Liver (tissue), 8 donors: ENCODE measurements at regions not wholly inside any gene's neighbourhood (a gene's known extent, or its start where the extent isn't known, plus 50 kb on each side); places are given as distances from the start of the nearest gene placed in this dataset.

Experiments used
- DNase-seq: peaks from one replicate; pipeline ENCODE4 v3.0.0-alpha.2; 2017; ENCODE audit warnings: low spot score
- H3K27ac ChIP-seq, 2 donors: one replicate each; pipeline ENCODE4 v1.7.0; 2013; ENCODE audit warnings: inconsistent platforms in 2 of 2, low read length in 2 of 2, control low read depth in 1 of 2, low read depth in 1 of 2, mild to moderate bottlenecking in 1 of 2
- H3K27me3 ChIP-seq, 4 donors: one replicate each; pipeline versions ENCODE4 v1.6.1 to v1.7.0; 2013; ENCODE audit warnings: low read length in 3 of 4, inconsistent platforms in 1 of 4, mild to moderate bottlenecking in 1 of 4, moderate library complexity in 1 of 4; ENCODE audit not compliant: control insufficient read depth in 4 of 4, insufficient read depth in 4 of 4
- H3K36me3 ChIP-seq, 4 donors: one replicate each; pipeline versions ENCODE4 v1.6.1 to v1.7.0; 2013; ENCODE audit warnings: low read length in 3 of 4, mild to moderate bottlenecking in 3 of 4, low read depth in 1 of 4, moderate library complexity in 1 of 4; ENCODE audit not compliant: control insufficient read depth in 4 of 4, insufficient read depth in 3 of 4
- H3K4me1 ChIP-seq, 4 donors: one replicate each; pipeline versions ENCODE4 v1.6.1 to v1.7.0; 2013; ENCODE audit warnings: low read length in 3 of 4, mild to moderate bottlenecking in 3 of 4, moderate library complexity in 1 of 4; ENCODE audit not compliant: control insufficient read depth in 4 of 4, insufficient read depth in 4 of 4
- H3K4me3 ChIP-seq, 3 donors: one replicate each; pipeline versions ENCODE4 v1.6.1 to v1.7.0; 2013; ENCODE audit warnings: low read length in 3 of 3, control low read depth in 1 of 3, low read depth in 1 of 3, mild to moderate bottlenecking in 1 of 3
- H3K9ac ChIP-seq, 2 donors: one replicate each; pipeline ENCODE4 v1.7.0; 2013; ENCODE audit warnings: low read length in 2 of 2, mild to moderate bottlenecking in 2 of 2, moderate library complexity in 2 of 2, control low read depth in 1 of 2, low read depth in 1 of 2
- H3K9me3 ChIP-seq, 4 donors: one replicate each; pipeline versions ENCODE4 v1.6.1 to v1.7.0; 2013; ENCODE audit warnings: low read length in 3 of 4; ENCODE audit not compliant: control insufficient read depth in 4 of 4
- EGR1 ChIP-seq, 2 donors: IDR thresholded peaks; 2 replicates each; pipeline ENCODE4 v1.6.1; 2016 to 2018; ENCODE audit warnings: antibody characterized with exemption in 2 of 2, low read depth in 2 of 2
- FOXA1 ChIP-seq: IDR thresholded peaks from 2 replicates; pipeline ENCODE4 v1.6.1; 2016; ENCODE audit warnings: antibody characterized with exemption
- FOXA2 ChIP-seq: IDR thresholded peaks from 2 replicates; pipeline ENCODE4 v1.6.1; 2016; ENCODE audit warnings: antibody characterized with exemption
- GABPA ChIP-seq, 2 donors: IDR thresholded peaks in 1 of 2; conservative IDR thresholded peaks in 1 of 2; 2 replicates each; pipeline ENCODE4 v1.6.1; 2016; ENCODE audit warnings: antibody characterized with exemption in 2 of 2, mild to moderate bottlenecking in 1 of 2, moderate library complexity in 1 of 2
- HNF4A ChIP-seq, 2 donors: conservative IDR thresholded peaks; 2 replicates each; pipeline ENCODE4 v1.6.1; 2016; ENCODE audit warnings: antibody characterized with exemption in 2 of 2, mild to moderate bottlenecking in 2 of 2
- HNF4G ChIP-seq: IDR thresholded peaks from 2 replicates; pipeline ENCODE4 v1.6.1; 2016; ENCODE audit warnings: antibody characterized with exemption
- JUND ChIP-seq, 2 donors: IDR thresholded peaks; 2 replicates each; pipeline ENCODE4 v1.6.1; 2016; ENCODE audit warnings: antibody characterized with exemption in 2 of 2
- NR2F2 ChIP-seq: IDR thresholded peaks from 2 replicates; pipeline ENCODE4 v1.6.1; 2016; ENCODE audit warnings: antibody characterized with exemption
- RAD21 ChIP-seq, 2 donors: IDR thresholded peaks; 2 replicates each; pipeline ENCODE4 v1.6.1; 2016; ENCODE audit warnings: antibody characterized with exemption in 2 of 2, mild to moderate bottlenecking in 2 of 2
- RXRA ChIP-seq, 2 donors: IDR thresholded peaks; 2 replicates each; pipeline ENCODE4 v1.6.1; 2017 to 2018; ENCODE audit warnings: antibody characterized with exemption in 2 of 2, mild to moderate bottlenecking in 1 of 2
- SP1 ChIP-seq: IDR thresholded peaks from 2 replicates; pipeline ENCODE4 v1.6.1; 2018; ENCODE audit warnings: antibody characterized with exemption, mild to moderate bottlenecking
- TAF1 ChIP-seq: conservative IDR thresholded peaks from 2 replicates; pipeline ENCODE4 v1.6.1; 2016; ENCODE audit warnings: antibody characterized with exemption, mild to moderate bottlenecking
- YY1 ChIP-seq: IDR thresholded peaks from 2 replicates; pipeline ENCODE4 v1.6.1; 2016; ENCODE audit warnings: antibody characterized with exemption, mild to moderate bottlenecking
- WGBS: extraction: QIAGEN DNeasy Blood & Tissue Kit; methylation state at CpG from one replicate; pipeline ENCODE4 v1.1.7; 2013; 5-methylcytosine and 5-hydroxymethylcytosine counted together
- TF ChIP-seq, protein P1 (sequence below): IDR thresholded peaks from 2 replicates; pipeline ENCODE4 v1.6.1; 2016; ENCODE audit warnings: antibody characterized with exemption
- TF ChIP-seq, protein P2 (sequence below): IDR thresholded peaks from 2 replicates; pipeline ENCODE4 v1.6.1; 2016; ENCODE audit warnings: antibody characterized with exemption
- TF ChIP-seq, protein P3 (sequence below): fragments of 150-350 bp; IDR thresholded peaks from 2 replicates; pipeline ENCODE4 v1.5.1; 2017; ENCODE audit warnings: improper control_type of control experiment, low read depth, low read length; ENCODE audit not compliant: missing input control
- TF ChIP-seq, protein P4 (sequence below): IDR thresholded peaks from 2 replicates; pipeline ENCODE4 v1.6.1; 2016; ENCODE audit warnings: antibody characterized with exemption, mild to moderate bottlenecking
- TF ChIP-seq, protein P5 (sequence below): IDR thresholded peaks from 2 replicates; pipeline ENCODE4 v1.6.1; 2016; ENCODE audit warnings: antibody characterized with exemption
- donor health status: healthy.
- donor health status: healthy.
- donor health status: healthy.
- donor health status: healthy.
- donor health status: healthy.

DNA sequence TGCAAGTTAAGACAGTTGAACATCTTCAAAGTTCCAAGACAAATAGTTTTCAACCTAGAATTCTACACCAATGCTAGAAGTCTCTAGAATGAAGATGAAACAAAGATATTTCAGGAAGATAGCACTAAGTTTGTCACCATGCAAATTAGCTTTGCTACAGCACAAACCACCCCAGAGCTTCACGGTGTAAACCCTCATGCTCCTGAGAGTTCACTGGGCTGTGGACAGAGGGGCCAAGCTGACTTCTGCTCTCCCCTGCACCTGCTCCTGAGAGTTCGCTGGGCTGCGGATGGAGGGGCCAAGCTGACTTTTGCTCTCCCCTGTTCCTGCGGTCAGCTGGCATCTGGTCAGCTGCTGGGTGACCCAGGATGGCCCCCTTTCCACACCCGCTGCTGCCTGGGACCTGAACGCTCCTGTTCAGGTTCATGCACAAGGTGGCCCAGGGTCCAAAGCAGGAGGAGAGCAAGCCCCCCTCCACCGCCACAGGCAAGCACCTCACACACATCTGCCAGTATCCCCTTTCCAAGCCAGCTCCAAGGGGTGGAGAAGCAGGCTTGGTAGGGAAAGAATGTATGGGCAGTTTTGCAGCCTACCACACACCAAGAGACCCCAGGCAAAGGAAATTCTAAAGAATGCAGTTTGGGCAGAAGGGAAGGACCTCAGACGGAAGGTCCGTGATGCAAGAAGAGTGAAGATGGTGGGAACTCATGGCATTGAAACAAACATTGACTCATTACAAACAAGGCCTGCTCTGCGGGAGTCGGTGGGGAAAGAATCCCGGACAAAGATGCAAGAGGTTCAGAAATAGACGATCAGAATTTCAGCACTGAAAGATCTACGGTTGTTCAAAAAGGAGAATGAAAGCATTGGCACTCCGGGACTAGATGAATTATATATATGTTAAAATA, 137.8 kb upstream of the PPP2R2D start:
- Histone ChIP-seq H3K4me3 (no peak overlapping the region), H3K9ac (no peak overlapping the region), H3K27ac (no peak overlapping the region), H3K4me1 (no peaks in the 10 kb centered on the region), H3K9me3 (no peaks in the 10 kb centered on the region), H3K27me3 (no peaks in the 10 kb centered on the region), H3K36me3 (no peaks in the 10 kb centered on the region)
- no peak for DNase-seq
- 77% methylated on average over 15 of the region's 15 CpGs for WGBS
- TF ChIP-seq, protein P1, sequence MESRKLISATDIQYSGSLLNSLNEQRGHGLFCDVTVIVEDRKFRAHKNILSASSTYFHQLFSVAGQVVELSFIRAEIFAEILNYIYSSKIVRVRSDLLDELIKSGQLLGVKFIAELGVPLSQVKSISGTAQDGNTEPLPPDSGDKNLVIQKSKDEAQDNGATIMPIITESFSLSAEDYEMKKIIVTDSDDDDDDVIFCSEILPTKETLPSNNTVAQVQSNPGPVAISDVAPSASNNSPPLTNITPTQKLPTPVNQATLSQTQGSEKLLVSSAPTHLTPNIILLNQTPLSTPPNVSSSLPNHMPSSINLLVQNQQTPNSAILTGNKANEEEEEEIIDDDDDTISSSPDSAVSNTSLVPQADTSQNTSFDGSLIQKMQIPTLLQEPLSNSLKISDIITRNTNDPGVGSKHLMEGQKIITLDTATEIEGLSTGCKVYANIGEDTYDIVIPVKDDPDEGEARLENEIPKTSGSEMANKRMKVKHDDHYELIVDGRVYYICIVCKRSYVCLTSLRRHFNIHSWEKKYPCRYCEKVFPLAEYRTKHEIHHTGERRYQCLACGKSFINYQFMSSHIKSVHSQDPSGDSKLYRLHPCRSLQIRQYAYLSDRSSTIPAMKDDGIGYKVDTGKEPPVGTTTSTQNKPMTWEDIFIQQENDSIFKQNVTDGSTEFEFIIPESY = no peak
- TF ChIP-seq HNF4G = no peak
- TF ChIP-seq, protein P2, sequence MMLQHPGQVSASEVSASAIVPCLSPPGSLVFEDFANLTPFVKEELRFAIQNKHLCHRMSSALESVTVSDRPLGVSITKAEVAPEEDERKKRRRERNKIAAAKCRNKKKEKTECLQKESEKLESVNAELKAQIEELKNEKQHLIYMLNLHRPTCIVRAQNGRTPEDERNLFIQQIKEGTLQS = no peak
- TF ChIP-seq RXRA (IDR thresholded peaks at IDR 0.05) = no peak
- TF ChIP-seq FOXA2 = no peak
- TF ChIP-seq YY1 = no peak
- no peak for TF ChIP-seq TAF1
- no peak for TF ChIP-seq JUND (IDR thresholded peaks at IDR 0.05)
- no peak for TF ChIP-seq GABPA (IDR thresholded peaks at IDR 0.05 in 1 of 2, conservative IDR thresholded peaks at IDR 0.05 in 1 of 2)
- no peak for TF ChIP-seq HNF4A (conservative IDR thresholded peaks at IDR 0.05)

DNA sequence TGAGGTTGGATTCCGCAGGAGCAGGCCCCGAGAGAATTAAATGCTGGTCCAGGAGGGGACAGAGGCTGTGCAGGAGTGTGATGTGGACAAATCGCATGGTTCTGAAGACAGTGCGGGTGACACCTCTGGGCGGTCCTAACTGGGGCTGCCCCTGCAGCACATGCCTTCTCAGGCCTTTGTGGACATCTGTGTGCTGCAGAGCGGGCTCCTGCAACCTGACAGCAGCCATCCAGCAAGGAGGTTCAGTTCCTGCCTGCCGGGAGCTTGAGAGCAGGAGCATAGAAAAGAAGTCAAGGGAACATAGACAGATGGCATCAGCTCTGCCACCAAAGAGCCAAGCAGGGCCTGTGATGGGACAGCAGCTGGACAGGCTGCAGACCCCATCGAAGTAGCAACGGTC, 135.9 kb upstream of the PPP2R2D start:
- no peak for DNase-seq

More for the DNA sequence above, 135.9 kb upstream of the PPP2R2D start:
- no peak overlapping the region for H3K27ac ChIP-seq
- H3K27me3 ChIP-seq = no peaks in the 10 kb centered on the region
- H3K36me3 ChIP-seq = no peaks in the 10 kb centered on the region
- no peak overlapping the region for H3K4me3 ChIP-seq
- 80% methylated on average over 9 of the region's 9 CpGs for WGBS
- H3K9me3 ChIP-seq = no peaks in the 10 kb centered on the region
- no peaks in the 10 kb centered on the region for H3K4me1 ChIP-seq
- no peak overlapping the region for H3K9ac ChIP-seq
- TF ChIP-seq GABPA (IDR thresholded peaks at IDR 0.05 in 1 of 2, conservative IDR thresholded peaks at IDR 0.05 in 1 of 2) (no peak), YY1 (no peak), FOXA2 (no peak), HNF4A (conservative IDR thresholded peaks at IDR 0.05) (no peak), EGR1 (IDR thresholded peaks at IDR 0.05; ENCODE audit: low read depth in 2 of 2) (no peak), SP1 (no peak), RAD21 (IDR thresholded peaks at IDR 0.05) (no peak), FOXA1 (no peak), HNF4G (no peak), JUND (IDR thresholded peaks at IDR 0.05) (no peak), NR2F2 (no peak), RXRA (IDR thresholded peaks at IDR 0.05) (no peak)
- TF ChIP-seq, protein P2 = no peak
- TF ChIP-seq, protein P1 = no peak
- TF ChIP-seq, protein P3, sequence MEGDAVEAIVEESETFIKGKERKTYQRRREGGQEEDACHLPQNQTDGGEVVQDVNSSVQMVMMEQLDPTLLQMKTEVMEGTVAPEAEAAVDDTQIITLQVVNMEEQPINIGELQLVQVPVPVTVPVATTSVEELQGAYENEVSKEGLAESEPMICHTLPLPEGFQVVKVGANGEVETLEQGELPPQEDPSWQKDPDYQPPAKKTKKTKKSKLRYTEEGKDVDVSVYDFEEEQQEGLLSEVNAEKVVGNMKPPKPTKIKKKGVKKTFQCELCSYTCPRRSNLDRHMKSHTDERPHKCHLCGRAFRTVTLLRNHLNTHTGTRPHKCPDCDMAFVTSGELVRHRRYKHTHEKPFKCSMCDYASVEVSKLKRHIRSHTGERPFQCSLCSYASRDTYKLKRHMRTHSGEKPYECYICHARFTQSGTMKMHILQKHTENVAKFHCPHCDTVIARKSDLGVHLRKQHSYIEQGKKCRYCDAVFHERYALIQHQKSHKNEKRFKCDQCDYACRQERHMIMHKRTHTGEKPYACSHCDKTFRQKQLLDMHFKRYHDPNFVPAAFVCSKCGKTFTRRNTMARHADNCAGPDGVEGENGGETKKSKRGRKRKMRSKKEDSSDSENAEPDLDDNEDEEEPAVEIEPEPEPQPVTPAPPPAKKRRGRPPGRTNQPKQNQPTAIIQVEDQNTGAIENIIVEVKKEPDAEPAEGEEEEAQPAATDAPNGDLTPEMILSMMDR = no peak
- TF ChIP-seq, protein P4, sequence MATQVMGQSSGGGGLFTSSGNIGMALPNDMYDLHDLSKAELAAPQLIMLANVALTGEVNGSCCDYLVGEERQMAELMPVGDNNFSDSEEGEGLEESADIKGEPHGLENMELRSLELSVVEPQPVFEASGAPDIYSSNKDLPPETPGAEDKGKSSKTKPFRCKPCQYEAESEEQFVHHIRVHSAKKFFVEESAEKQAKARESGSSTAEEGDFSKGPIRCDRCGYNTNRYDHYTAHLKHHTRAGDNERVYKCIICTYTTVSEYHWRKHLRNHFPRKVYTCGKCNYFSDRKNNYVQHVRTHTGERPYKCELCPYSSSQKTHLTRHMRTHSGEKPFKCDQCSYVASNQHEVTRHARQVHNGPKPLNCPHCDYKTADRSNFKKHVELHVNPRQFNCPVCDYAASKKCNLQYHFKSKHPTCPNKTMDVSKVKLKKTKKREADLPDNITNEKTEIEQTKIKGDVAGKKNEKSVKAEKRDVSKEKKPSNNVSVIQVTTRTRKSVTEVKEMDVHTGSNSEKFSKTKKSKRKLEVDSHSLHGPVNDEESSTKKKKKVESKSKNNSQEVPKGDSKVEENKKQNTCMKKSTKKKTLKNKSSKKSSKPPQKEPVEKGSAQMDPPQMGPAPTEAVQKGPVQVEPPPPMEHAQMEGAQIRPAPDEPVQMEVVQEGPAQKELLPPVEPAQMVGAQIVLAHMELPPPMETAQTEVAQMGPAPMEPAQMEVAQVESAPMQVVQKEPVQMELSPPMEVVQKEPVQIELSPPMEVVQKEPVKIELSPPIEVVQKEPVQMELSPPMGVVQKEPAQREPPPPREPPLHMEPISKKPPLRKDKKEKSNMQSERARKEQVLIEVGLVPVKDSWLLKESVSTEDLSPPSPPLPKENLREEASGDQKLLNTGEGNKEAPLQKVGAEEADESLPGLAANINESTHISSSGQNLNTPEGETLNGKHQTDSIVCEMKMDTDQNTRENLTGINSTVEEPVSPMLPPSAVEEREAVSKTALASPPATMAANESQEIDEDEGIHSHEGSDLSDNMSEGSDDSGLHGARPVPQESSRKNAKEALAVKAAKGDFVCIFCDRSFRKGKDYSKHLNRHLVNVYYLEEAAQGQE = no peak
- TF ChIP-seq, protein P5, sequence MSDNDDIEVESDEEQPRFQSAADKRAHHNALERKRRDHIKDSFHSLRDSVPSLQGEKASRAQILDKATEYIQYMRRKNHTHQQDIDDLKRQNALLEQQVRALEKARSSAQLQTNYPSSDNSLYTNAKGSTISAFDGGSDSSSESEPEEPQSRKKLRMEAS = no peak
